HG03378 (cell line): ENCODE measurements at regions not wholly inside any gene's neighbourhood (a gene's known extent, or its start where the extent isn't known, plus 50 kb on each side); places are given as distances from the start of the nearest gene placed in this dataset.
"Not testable (repeated sequence)": the region's sequence is repeated elsewhere in the genome, so short reads cannot be mapped to it uniquely, and the experiment has no call there.

ENCODE experiments used
- ATAC-seq: cut with Tn5 transposase; IDR thresholded peaks from one replicate; pipeline ENCODE4 v1.9.1; 2021; ENCODE audit warnings: mild to moderate bottlenecking, moderate library complexity; ENCODE audit not compliant: unreplicated experiment

GRCh38 chr2:60259781-60260180 is 293.7 kb downstream of the BCL11A start:
- ATAC-seq, result no peak

DNA sequence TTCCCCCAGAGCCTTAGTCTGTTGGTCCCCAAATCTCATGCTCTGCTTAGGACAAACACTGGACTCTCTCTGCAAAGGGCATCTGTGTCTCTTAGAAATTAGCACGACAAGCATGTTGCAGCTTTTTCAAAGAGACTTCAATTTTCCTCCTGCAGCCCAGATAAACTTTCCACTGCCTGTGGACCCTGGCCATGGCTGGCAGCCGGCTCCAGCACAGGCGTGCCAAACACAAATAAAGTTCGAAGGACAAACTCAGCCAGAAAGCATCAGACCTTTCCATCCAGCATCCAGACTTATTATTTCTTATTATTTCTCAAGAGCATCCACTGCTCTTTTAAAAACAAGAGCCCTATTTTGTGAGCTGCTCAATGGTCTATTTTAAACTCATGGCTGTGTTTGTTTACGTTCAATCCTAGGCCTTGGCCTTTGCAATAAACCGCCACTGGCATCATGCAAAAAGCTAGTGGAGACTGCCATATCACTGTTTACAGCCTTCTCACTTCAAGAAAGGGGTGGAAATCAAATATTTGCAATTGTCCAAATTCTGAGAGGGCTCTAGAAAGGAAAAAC is 300.8 kb downstream of the BCL11A start:
- ATAC-seq, result no peak

- no peak for ATAC-seq
Measured at GRCh38 chr2:60251247-60251646, 302.2 kb downstream of the BCL11A start.

DNA sequence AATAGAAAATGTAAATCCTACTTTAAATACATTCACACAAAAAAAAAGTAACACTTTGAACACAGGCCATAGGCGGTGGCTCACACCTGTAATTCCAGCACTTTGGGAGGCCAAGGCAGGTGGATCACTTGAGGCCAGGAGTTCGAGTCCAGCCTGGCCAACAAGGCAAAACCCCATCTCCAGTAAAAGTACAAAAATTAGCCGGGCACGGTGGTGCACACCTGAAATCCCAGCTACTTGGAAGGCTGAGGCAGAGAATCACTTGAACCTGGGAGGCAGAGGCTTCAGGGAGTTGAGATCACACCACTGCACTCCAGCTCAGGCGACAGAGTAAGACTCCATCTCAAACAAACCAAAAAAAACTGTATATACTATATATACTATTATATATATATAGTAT is 303.6 kb downstream of the BCL11A start:
- ATAC-seq, result no peak

DNA sequence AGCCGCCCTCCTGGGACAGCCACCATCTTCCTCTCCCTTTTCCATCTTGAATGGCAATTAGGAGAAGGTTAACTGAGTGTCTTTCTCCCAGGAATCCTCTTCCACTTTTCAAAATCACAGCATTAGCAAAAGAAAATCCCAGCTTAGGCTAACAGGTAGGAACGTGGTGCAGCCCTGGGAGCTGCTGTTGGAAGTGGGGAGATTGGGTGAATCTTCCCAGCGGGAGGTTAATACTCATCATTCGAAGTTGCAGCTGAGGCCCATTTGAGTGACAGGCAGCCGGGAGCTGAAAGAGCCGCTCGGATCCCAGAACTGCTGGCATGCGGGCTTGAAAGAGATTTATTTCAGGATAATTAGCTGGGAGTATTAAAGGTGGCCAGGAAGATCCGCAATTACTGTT is 306.0 kb downstream of the BCL11A start:
- ATAC-seq, result no peak

DNA sequence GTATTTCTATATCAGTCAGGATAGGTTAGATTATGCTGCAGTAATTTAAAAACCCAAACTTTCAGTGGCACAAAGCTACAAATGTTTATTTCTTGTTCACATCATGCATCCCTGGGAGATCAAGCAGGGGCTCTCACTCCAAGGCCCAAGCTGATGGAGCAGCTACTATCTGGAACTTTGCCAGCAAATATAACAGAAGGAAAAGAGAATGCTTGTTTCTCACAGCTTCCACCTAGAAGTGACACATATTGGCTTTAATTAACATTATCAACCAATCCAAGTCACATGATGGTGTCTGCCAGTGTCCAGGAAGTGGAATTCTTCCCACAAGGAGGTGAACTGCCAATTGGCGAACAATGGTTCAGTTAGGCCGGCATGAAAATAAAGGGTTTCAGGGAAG is 306.9 kb downstream of the BCL11A start:
- no peak for ATAC-seq

DNA sequence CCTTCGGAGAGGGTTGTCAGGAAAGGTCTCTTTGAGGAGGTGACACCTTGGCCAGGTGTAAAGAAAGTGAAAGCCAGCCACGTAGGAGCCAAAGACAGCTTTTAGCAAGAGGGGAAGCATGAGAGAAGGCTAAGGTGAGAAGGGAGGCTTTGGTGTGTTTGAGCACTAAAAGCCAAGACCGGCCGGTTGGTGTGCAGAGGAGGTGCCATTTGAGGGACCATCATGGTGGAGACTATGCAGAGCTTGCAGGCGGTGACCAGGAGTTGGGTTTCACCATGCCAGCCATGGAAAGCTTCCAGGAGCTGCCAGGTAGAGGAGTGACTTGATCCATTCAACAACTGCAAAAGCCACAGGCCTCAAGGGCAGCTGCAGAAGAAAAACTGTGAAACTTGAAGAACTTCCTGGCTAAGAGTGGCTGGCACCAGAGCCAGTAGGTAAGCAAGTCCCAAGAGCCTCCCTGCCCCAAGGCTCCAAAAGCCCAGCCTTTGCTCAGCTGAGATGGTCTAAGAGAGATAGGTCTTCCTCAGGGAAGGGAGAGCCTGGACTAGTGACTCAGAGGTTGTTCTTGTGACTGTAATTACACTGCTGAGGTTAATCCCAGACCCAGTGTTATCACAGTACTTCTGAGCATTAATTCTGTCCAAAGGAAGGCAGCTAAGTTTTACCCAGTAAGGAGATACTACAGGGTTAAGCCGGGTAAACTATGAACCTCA is 319.0 kb downstream of the BCL11A start:
- no peak for ATAC-seq

GRCh38 chr2:60230596-60230995 is 322.9 kb downstream of the BCL11A start:
- no peak for ATAC-seq

GRCh38 chr2:60230037-60230436 is 323.4 kb downstream of the BCL11A start:
- no peak for ATAC-seq

DNA sequence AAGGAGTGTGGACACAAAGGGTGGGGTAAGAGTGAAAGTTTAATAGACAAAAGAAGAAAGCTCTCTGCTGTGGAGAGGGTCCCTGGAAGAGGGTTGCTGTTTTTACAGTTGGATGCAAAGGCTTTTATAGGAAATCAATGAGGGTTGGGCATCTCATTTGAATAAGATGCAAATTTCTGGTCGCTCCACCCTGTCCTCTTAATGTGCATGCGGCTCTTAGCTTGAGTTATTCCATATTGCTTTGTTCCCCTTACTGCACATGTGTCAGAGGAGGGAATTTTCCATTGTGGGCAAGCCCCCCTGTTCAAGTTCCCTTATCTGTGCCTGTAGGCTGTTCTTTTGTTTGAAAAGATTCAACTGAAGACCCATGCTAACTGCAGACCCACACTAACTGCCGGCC is 326.5 kb downstream of the BCL11A start:
- ATAC-seq, result no peak

DNA sequence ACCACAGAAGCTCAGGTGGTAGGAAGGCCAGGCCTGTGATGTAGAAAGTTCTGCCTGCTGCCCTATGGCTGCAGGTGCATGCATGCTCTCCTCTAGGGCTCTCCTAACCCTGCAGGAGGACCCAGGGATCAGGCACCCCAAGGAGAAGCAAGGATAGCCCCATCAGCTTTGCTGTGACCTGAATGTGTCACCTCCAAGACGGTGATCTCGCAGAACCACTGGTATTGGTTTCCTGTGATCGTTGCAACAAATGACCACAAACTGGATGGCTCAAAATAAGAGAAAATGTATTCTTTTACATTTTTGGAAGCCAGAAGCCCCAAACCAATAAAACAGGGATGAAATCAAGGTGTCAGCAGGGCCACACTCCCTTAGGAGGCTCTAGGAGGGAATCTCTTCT is 327.3 kb downstream of the BCL11A start:
- no peak for ATAC-seq

GRCh38 chr2:60223859-60224258 is 329.6 kb downstream of the BCL11A start:
- ATAC-seq, result no peak

GRCh38 chr2:60221098-60221497 is 332.4 kb downstream of the BCL11A start:
- ATAC-seq, result no peak

DNA sequence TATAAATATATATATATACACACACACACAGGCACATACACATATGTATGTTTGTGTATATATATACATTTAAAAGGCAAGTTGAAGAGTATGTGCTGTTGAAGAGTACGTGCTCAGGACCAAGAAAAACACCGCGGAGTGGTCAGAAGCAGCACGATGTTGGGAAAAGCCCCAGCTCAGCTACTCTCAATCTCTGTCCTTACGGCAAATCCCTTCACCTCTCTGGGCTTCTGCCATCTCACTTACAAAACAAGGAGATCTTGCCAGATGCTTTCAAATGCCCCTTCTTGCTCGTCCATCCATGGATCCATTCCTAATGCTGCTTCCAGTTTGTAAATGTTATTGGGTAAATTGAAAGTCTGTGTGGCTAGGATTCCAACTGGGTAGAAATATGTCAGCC is 333.9 kb downstream of the BCL11A start:
- ATAC-seq, result no peak

DNA sequence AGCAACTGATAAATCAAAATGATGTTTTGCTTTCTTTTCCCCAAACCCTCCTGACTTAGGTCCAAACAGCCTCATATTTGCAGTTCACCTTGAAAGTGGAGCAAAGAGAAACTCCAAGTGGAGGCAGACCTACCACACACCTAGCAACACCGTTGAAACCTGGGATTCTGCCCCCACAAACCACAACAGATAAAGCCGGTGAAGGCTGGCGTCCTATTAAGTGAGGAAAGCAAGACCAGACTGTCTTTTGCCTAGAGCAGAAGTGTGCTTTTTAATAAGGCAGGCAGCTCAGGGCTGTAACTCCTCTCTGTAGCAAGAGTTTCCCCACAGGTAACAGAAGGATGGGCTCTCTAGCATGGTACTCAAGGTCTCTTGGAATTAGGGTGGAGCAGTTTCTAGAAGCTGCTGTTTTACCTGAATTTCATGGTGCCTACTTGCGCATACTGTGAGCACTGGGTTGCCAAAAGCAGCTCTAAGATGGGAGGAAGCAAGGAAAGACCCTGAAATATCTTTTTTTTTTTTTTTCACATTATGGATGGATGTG is 336.9 kb downstream of the BCL11A start:
- no peak for ATAC-seq

GRCh38 chr2:60215386-60215901 is 338.0 kb downstream of the BCL11A start:
- ATAC-seq, result no peak

DNA sequence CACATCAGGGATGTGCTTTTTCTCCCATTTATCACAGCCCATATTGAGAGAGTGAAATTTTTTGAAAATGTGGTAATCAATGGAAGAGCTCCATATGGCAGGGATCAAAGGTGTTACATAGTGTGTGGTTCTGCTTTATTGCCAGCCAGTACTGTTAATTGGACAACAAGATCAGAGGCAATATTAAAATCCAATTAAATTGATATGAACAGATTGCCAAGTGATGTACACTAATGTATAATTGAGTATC is 338.9 kb downstream of the BCL11A start:
- no peak for ATAC-seq

- ATAC-seq, result no peak
Measured at GRCh38 chr2:60213865-60214625, 339.4 kb downstream of the BCL11A start.

GRCh38 chr2:60212181-60212945 is 341.1 kb downstream of the BCL11A start:
- ATAC-seq, result no peak

- not testable (repeated sequence) for ATAC-seq
Measured at GRCh38 chr2:60189006-60189405, 364.4 kb downstream of the BCL11A start.

DNA sequence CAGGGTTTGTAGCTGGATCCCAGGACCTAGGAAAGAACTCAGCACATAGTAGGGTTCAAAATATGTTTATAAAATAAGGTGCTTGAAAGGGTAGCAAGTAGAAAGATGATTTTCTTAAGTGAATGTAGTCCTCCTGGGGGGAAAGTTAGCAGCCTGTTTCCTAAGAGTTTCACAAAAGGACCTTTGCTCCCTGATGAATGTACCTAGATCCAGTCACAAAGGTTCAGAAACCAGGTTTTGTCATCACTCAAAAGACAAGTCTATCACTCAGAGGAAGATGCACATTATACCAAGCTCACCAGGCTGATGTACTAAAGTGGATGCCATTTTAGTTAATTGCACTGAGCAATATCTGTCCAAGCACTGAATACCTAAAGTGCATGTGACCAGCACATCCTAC is 378.2 kb downstream of the BCL11A start:
- ATAC-seq, result no peak
